Esophagus squamous epithelium (tissue), 5 donors: ENCODE measurements at regions not wholly inside any gene's neighbourhood (a gene's known extent, or its start where the extent isn't known, plus 50 kb on each side); places are given as distances from the start of the nearest gene placed in this dataset.

Source experiments
- DNase-seq: peaks from one replicate; lab custom pipeline; 2025; lab: John Stamatoyannopoulos, UW
- H3K27ac ChIP-seq, 4 donors: fragments of 200-600 bp; sonication (generic); one replicate each; pipeline ENCODE4 v1.5.1; 2016 to 2019; ENCODE audit warnings: mild to moderate bottlenecking in 1 of 4
- H3K27me3 ChIP-seq, 4 donors: fragments of 200-600 bp; sonication (generic); 1 replicate in 3 of 4; 2 replicates in 1 of 4; pipeline versions ENCODE4 v1.5.1 to v1.6.0; 2017 to 2021; ENCODE audit warnings: antibody characterized with exemption in 1 of 4
- H3K36me3 ChIP-seq, 3 donors: fragments of 200-600 bp; sonication (generic); one replicate each; pipeline ENCODE4 v1.5.1; 2016 to 2019
- H3K4me1 ChIP-seq, 3 donors: fragments of 200-600 bp; sonication (generic); one replicate each; pipeline ENCODE4 v1.5.1; 2017 to 2019
- H3K4me3 ChIP-seq, 4 donors: fragments of 200-600 bp; sonication (generic); 1 replicate in 3 of 4; 2 replicates in 1 of 4; pipeline ENCODE4 v1.5.1; 2016 to 2019; ENCODE audit warnings: mild to moderate bottlenecking in 2 of 4, moderate library complexity in 1 of 4
- H3K9me3 ChIP-seq, 3 donors: fragments of 200-600 bp; sonication (generic); one replicate each; pipeline ENCODE4 v1.5.1; 2016 to 2019
- CTCF ChIP-seq, 6 experiments: fragments of 450-650 bp in 4 of 6; fragments of 200-600 bp in 2 of 6; sonication (generic) in 2 of 6; IDR thresholded peaks; one replicate each; pipeline ENCODE4 v1.5.1; 2016 to 2019; ENCODE audit warnings: antibody characterized with exemption in 6 of 6, mild to moderate bottlenecking in 4 of 6, moderate library complexity in 4 of 6
- POLR2A ChIP-seq, 4 donors: fragments of 450-650 bp; IDR thresholded peaks; one replicate each; pipeline ENCODE4 v1.6.1; 2017; ENCODE audit warnings: antibody characterized with exemption in 4 of 4, mild to moderate bottlenecking in 4 of 4, moderate library complexity in 3 of 4
- WGBS, 2 donors: methylation state at CpG; one replicate each; pipeline ENCODE4 v1.1.5; 2018; 5-methylcytosine and 5-hydroxymethylcytosine counted together
- intact Hi-C: fragments of 100-400 bp; cut with DNase I; formaldehyde crosslinking; loops from one replicate; pipeline ENCODE4 v1.15.0; 2022
- donor health status: DM: yes; HTN: yes; CAD: no.

GRCh38 chr12:27148373-27148772 is 66.0 kb upstream of the C12orf71 start:
- Histone ChIP-seq H3K27me3 (no peaks in the 10 kb centered on the region), H3K4me1 (peaks cover 0 to 13% (median 0%) of the 10 kb centered on the region in 3 donors), H3K4me3 (no peak overlapping the region), H3K9me3 (no peaks in the 10 kb centered on the region), H3K27ac (no peak overlapping the region), H3K36me3 (no peaks in the 10 kb centered on the region)
- no peak for DNase-seq
- intact Hi-C loops, result no loop called here
- TF ChIP-seq CTCF (IDR thresholded peaks at IDR 0.05) (no peak), POLR2A (IDR thresholded peaks at IDR 0.05) (no peak)

GRCh38 chr12:27148791-27149190 is 66.4 kb upstream of the C12orf71 start:
- peaks cover 0 to 10% (median 0%) of the 10 kb centered on the region in 3 donors for H3K4me1 ChIP-seq
- H3K27me3 ChIP-seq, result no peaks in the 10 kb centered on the region
- TF ChIP-seq POLR2A (IDR thresholded peaks at IDR 0.05) (no peak), CTCF (IDR thresholded peaks at IDR 0.05) (no peak)
- 63 to 73% methylated on average over 2 of the region's 2 CpGs for WGBS, 2 donors
- H3K9me3 ChIP-seq, result no peaks in the 10 kb centered on the region
- H3K4me3 ChIP-seq, result no peak overlapping the region
- intact Hi-C loops, result no loop called here
- DNase-seq, result no peak
- H3K27ac ChIP-seq, result no peak overlapping the region
- H3K36me3 ChIP-seq, result no peaks in the 10 kb centered on the region

- Histone ChIP-seq H3K4me1 (peaks cover 0 to 10% (median 0%) of the 10 kb centered on the region in 3 donors), H3K27me3 (no peaks in the 10 kb centered on the region), H3K27ac (no peak overlapping the region), H3K4me3 (no peak overlapping the region), H3K36me3 (no peaks in the 10 kb centered on the region), H3K9me3 (no peaks in the 10 kb centered on the region)
- DNase-seq, result no peak
- intact Hi-C loops, result no loop called here
- WGBS, 2 donors, result 90 to 96% methylated on average over 2 to 3 of the region's 3 CpGs
- no peak for TF ChIP-seq CTCF (IDR thresholded peaks at IDR 0.05)
- no peak for TF ChIP-seq POLR2A (IDR thresholded peaks at IDR 0.05)
Measured at GRCh38 chr12:27151479-27151878, 69.1 kb upstream of the C12orf71 start.

GRCh38 chr12:27158297-27158696 is 75.9 kb upstream of the C12orf71 start:
- WGBS, 2 donors, result 70 to 84% methylated on average over 6 of the region's 6 CpGs
- no peak overlapping the region for H3K4me3 ChIP-seq
- no peak overlapping the region for H3K27ac ChIP-seq
- H3K9me3 ChIP-seq, result no peaks in the 10 kb centered on the region
- DNase-seq, result no peak
- H3K36me3 ChIP-seq, result no peaks in the 10 kb centered on the region
- H3K4me1 ChIP-seq, result no peaks in the 10 kb centered on the region
- intact Hi-C loops, result no loop called here
- TF ChIP-seq CTCF (IDR thresholded peaks at IDR 0.05) (no peak), POLR2A (IDR thresholded peaks at IDR 0.05) (no peak)
- no peaks in the 10 kb centered on the region for H3K27me3 ChIP-seq

- no peaks in the 10 kb centered on the region for H3K36me3 ChIP-seq
- no peak for DNase-seq
- no peak for TF ChIP-seq POLR2A (IDR thresholded peaks at IDR 0.05)
- TF ChIP-seq CTCF (IDR thresholded peaks at IDR 0.05), result no peak
- H3K9me3 ChIP-seq, result no peaks in the 10 kb centered on the region
- H3K4me1 ChIP-seq, result no peaks in the 10 kb centered on the region
- no peaks in the 10 kb centered on the region for H3K27me3 ChIP-seq
- no peak overlapping the region for H3K4me3 ChIP-seq
- 76 to 81% methylated on average over 8 of the region's 8 CpGs for WGBS, 2 donors
- intact Hi-C loops, result no loop called here
- H3K27ac ChIP-seq, result no peak overlapping the region
Measured at GRCh38 chr12:27161458-27162228, 79.3 kb upstream of the C12orf71 start.
